HEK293T (cell line): ENCODE measurements at regions not wholly inside any gene's neighbourhood (a gene's known extent, or its start where the extent isn't known, plus 50 kb on each side); places are given as distances from the start of the nearest gene placed in this dataset.

Experiments used
- FOXA1 ChIP-seq: fragments of 450-650 bp; IDR thresholded peaks from 2 replicates; pipeline ENCODE4 v1.6.1; 2016; ENCODE audit warnings: mild to moderate bottlenecking
- FOXK2 ChIP-seq: fragments of 450-650 bp; IDR thresholded peaks from 2 replicates; pipeline ENCODE4 v1.6.1; 2016; ENCODE audit warnings: mild to moderate bottlenecking
- FOXM1 ChIP-seq: fragments of 450-650 bp; IDR thresholded peaks from 2 replicates; pipeline ENCODE4 v1.6.1; 2017; ENCODE audit warnings: mild to moderate bottlenecking, borderline replicate concordance
- NFRKB ChIP-seq: fragments of 450-650 bp; IDR thresholded peaks from 2 replicates; pipeline ENCODE4 v1.6.1; 2016; ENCODE audit warnings: mild to moderate bottlenecking, moderate library complexity
- PKNOX1 ChIP-seq: fragments of 450-650 bp; IDR thresholded peaks from 2 replicates; pipeline ENCODE4 v1.6.1; 2016
- SUZ12 ChIP-seq: fragments of 450-650 bp; IDR thresholded peaks from 2 replicates; pipeline ENCODE4 v1.6.1; 2016; ENCODE audit warnings: mild to moderate bottlenecking
- TARDBP ChIP-seq: fragments of 450-650 bp; IDR thresholded peaks from 2 replicates; pipeline ENCODE4 v1.6.1; 2016

- no peak for TF ChIP-seq FOXM1
- no peak for TF ChIP-seq SUZ12
- TF ChIP-seq PKNOX1: no peak
- TF ChIP-seq FOXA1: no peak
- TF ChIP-seq TARDBP: no peak
- TF ChIP-seq FOXK2: no peak
- no peak for TF ChIP-seq NFRKB
These were observed 1085.4 kb upstream of the INTU start for GRCh38 chr4:126547352-126547751.
